Fibroblast of the aortic adventitia (primary cell): ENCODE measurements at regions not wholly inside any gene's neighbourhood (a gene's known extent, or its start where the extent isn't known, plus 50 kb on each side); places are given as distances from the start of the nearest gene placed in this dataset.
A peak's percentile ranks its signal among the peaks of the same experiment; 100 is the strongest.

Experiments
- DNase-seq: peaks from one replicate; pipeline ENCODE4 v3.0.0-alpha.2; 2010; ENCODE audit warnings: low read depth
- H3K4me3 ChIP-seq: 2 replicates; pipeline ENCODE4 v1.5.1; 2011; ENCODE audit warnings: low read depth, mild to moderate bottlenecking, control low read depth, low read length, moderate library complexity
- CTCF ChIP-seq: IDR thresholded peaks from 2 replicates; pipeline ENCODE4 v1.5.1; 2011; ENCODE audit warnings: mild to moderate bottlenecking, low read length, control low read depth, inconsistent platforms; ENCODE audit not compliant: insufficient read depth

DNA sequence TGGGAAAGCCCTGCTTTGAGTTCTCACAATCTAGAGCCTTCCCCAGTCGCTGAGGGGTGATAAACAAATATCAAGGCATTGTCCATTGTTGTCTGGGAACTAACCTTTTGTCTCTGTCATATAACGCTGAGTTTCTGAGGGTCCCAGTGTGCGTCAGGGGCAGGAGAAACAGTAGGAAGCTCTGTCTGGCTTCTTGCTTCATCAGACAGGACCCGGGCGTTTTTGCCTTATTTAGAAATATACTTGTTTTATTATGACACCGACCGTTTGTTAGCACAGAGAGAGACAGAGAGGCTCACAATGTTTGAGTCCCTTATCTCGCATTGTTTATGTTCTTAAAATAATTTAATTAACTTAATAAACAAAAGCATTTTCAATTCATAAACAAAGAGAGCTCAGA lies 204.9 kb upstream of the GAS1 start:
- no peak overlapping the region for H3K4me3 ChIP-seq
- no peak for TF ChIP-seq CTCF
- DNase-seq: no peak

DNA sequence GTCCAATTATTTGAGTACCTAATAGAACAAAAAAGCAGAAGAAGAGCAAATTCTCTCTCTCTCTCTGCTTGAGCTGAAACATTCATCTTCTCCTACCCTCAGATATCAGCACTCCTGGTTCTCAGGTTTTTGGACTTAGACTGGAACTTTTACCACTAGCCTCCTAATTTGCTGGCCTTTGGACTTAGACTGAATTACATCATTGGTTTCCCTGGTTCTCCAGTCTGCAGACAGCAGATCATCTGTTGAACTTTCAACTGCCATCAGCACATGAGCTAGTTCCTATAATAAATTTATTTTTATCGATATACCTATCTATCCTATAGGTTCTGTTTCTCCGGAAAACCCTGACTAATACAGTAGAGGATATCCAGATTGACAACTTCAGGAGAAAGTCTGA lies 208.9 kb upstream of the GAS1 start:
- no peak for TF ChIP-seq CTCF
- DNase-seq: no peak
- H3K4me3 ChIP-seq: no peak overlapping the region

DNA sequence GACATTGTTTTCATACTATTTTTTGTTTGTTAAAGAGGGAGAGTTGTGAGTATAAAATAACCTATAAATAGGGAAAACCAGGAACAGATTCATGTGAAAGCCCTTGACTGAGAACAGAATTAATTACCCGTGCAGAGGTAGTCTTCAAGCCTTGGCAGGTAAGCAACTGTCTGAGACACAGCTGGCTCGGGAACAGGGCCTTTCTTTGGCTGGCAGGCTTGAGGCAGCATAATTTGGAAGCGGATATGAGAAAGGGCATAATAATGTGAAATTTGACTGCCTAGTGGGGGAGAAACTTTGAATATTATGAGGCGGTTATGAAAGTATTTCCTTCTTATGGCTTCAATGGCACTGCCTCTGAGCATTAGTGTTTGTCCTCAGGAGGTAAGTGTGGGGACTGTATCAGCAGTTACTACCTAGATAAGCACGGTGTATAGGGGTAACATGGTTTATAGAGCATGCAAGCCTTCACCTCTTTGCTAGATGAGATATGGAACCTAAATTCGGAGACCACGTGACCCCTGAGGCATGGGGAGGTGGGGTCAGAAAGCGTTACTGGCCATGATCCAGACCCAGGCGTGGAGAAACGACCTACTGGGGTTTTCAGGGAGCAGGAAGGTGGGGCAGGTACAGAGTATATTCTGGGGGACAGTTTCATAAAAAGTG lies 210.2 kb upstream of the GAS1 start:
- TF ChIP-seq CTCF: no peak
- DNase-seq: no peak
- no peak overlapping the region for H3K4me3 ChIP-seq

DNA sequence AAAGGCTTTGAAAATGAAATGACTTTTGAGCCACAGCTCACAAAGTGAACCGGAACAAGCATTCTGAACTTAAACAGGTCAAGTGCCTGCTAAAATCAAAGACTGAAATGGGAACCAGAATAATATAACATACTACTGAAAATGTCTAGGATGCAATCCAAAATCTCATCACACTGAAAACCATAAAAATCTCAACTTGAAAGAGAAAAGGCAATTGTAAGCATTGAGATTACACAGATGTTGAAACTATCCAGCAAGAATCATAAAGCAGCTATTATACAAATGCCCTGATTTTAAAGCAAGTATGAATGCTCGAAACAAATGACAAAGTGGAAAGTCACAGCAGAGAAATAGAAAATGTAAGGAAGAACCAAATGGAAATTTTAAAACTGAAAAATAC lies 211.5 kb upstream of the GAS1 start:
- no peak for TF ChIP-seq CTCF
- peak; percentile 13 for DNase-seq
- H3K4me3 ChIP-seq: no peak overlapping the region

- DNase-seq: no peak
- no peak for TF ChIP-seq CTCF
- no peak overlapping the region for H3K4me3 ChIP-seq
Measured at GRCh38 chr9:87160148-87161102, 213.1 kb upstream of the GAS1 start.

GRCh38 chr9:87167161-87167560 lies 219.9 kb upstream of the GAS1 start:
- no peak for TF ChIP-seq CTCF
- DNase-seq: no peak
- no peak overlapping the region for H3K4me3 ChIP-seq
